HG03558 (cell line): ENCODE measurements at regions not wholly inside any gene's neighbourhood (a gene's known extent, or its start where the extent isn't known, plus 50 kb on each side); places are given as distances from the start of the nearest gene placed in this dataset.
"Not testable (repeated sequence)": the region's sequence is repeated elsewhere in the genome, so short reads cannot be mapped to it uniquely, and the experiment has no call there.

Experiments used
- ATAC-seq: cut with Tn5 transposase; IDR thresholded peaks from one replicate; pipeline ENCODE4 v1.9.1; 2021; ENCODE audit warnings: moderate number of reproducible peaks; ENCODE audit not compliant: unreplicated experiment; ENCODE audit errors: extremely low read depth

GRCh38 chr2:111542120-111542774, 341.7 kb downstream of the ANAPC1 start:
- not testable (repeated sequence) for ATAC-seq

DNA sequence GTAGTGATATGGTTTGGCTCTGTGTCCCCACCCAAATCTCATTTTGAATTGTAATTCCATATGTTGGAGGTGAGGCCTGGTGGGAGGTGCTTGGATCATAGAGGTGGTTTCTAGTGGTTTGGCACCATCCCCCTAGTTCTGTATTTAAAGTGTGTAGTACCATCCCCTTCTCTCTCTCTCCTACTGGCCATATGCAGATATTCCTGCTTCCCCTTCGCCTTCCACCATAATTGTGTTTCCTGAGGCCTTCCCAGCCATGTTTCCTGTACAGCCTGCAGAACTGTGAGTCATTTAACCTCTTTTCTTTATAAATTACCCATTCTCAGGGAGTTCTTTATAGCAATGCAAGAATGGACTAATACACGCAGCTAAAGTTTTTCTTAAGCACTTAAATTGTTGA, 340.0 kb downstream of the ANAPC1 start:
- ATAC-seq: not testable (repeated sequence)

DNA sequence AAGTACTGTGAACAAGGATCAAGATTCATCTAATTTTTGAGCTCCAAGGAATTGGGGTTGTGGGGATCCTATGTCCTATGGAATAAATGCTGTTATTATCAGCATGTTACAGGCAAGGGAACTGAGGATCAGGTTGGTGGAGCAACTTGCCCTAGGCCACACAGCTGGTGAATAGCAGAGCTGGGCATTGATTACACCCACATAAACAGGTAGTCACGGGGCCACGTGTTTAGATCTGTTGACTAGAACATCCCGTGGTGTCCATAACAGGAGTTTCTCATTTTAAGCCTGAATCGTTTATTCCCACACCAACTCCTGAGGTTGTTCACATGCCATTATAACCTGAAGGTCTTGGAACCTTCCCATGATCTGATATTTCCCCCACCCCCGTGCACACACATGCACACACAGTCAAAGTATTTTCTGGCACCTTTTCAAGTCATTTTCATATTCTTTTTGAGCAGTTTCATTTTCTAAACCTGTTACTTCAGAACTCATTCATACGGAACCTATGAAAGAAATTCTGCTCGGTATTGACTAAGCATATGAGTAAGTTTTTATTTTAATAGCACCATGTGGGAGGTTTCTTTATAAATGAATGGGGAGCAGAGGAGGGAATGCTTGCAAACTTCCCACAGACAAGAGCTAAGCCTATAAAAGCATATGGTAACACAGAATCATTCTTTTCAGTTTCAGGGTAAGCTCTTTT, 338.1 kb downstream of the ANAPC1 start:
- not testable (repeated sequence) for ATAC-seq

GRCh38 chr2:111546578-111546977, 337.4 kb downstream of the ANAPC1 start:
- not testable (repeated sequence) for ATAC-seq

DNA sequence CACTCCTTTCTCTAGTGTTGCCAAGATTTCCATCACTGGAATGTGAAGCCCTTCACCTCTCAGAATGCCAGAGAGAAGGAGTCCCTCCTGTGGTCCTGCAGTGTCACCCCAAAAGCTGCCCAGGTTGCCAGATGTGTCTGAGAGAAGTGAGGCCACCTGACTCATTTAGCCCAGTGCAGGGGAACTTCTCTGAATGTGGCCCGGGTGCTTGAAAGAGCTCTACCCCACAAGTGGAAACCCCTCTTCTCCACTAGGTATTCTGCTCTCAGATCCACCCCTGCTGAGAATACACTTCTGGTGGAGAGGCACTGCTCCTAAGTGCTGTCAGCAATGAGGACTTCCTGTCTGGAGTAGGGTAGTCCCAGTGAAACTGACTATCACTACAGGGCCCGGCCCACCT, 334.8 kb downstream of the ANAPC1 start:
- not testable (repeated sequence) for ATAC-seq

- ATAC-seq: not testable (repeated sequence)
These were observed 332.6 kb downstream of the ANAPC1 start for GRCh38 chr2:111551428-111551827.

DNA sequence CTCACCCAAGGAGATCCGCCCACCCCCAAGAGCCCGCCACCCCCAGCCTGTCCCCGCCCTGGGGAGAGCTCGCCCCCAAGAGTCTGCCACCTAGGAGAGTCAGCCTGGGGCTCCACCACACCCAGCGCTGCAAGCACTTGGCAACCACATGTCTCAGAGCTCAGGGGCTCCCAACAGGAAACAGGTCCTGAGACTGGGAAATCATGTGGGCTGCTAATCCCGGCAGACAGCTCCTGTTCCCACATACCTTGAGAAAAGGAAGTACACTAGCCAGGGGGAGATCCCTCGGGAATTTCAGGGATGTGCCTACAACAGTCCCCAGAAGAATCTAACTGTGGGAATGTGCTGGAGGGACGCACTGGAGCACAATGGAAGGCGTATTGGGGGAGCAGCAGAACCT, 331.4 kb downstream of the ANAPC1 start:
- ATAC-seq: not testable (repeated sequence)

DNA sequence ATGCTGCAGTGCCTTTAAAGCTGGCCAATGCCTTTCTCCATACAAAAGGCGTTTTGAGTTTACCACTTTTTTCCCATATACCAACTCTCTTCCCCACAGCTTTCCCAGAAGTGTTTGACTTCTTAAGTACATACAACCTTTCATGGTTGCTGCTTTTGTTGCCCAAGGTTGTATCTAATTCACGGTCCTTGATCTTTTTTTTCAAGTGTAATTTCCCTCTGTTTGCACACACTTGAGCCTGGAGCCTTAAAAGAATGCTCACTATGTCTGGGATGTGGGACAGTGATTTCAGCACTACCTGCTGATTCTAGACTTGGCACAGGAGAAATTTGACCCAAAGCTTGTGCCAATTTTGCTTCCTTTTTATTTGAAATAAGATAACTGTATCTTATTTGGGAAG, 324.7 kb downstream of the ANAPC1 start:
- not testable (repeated sequence) for ATAC-seq

- ATAC-seq: not testable (repeated sequence)
These were observed 324.2 kb downstream of the ANAPC1 start for GRCh38 chr2:111559814-111560213.

DNA sequence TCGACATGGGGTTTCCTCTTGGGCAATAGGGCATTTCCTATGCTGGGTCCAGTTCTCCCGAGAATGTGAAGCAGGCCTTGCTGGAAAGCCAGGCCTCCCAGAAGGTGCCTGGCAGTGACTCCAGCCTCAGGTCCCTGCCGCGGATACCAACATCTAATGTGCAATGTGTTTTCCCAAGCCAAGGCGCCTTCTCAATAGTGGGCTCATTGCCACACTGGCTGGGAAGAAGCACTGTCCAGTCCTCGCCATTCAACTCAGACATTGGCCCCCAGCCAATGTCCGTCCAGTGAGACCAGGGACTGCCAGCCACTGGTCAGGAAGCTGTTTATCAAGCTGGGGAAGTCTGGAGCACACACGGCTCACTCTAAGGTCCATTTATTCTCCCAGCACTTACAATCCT, 317.9 kb downstream of the ANAPC1 start:
- ATAC-seq: not testable (repeated sequence)

DNA sequence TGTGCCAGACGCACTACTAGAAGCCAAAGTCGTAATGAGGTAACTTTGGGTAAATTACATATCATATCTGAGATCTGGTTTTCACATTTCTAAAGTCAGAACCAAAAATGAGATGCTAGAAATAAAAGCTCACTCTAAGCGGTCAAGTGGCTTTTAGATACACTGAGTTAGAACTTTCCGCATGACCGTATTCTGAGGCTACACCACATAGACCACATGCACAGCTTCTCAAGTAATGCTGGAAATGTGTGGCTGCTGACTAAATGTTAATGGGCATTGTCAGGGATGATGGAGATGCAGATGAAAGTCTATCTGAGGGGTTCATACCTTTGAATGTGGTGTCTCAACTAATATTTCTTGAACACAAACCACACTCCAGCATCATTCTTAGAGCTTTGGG, 316.8 kb downstream of the ANAPC1 start:
- not testable (repeated sequence) for ATAC-seq

DNA sequence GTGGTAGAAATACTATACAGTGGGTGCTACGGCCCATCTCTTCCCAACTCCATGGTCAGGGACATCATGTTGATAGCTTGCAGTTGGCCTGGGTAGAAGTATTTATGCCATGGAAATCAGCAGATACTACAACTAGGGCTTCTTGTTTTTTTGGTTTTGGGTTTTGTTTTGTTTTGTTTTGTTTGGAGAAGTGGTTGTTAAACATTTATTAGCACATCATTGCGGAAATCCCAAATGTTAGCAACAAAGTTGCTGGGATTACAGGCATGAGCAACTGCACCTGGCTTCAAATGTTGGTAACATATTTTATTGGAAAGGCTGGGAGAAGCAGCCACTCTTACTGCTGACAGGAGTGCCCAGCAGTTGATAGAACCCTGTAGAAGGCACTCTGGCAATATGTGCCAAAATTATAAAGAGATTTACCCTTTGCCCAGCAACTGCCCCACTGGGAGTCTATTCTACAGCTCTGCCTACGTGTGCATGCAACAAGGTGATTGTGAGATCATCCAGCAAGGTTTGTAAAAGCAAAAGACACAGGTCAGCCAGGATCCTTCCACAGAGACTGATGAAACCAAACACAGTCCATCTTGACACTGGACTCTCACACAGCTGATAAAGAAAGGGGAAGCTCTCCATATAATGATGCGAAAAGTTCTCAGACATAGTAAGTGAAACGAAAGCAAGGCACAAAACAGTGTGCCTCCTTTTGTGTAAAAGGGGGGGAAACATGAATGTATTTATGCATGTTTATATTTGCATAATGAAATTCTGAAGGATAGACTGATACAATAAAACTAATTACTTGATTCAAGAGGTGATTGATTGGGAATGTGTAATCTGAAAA, 314.4 kb downstream of the ANAPC1 start:
- not testable (repeated sequence) for ATAC-seq

DNA sequence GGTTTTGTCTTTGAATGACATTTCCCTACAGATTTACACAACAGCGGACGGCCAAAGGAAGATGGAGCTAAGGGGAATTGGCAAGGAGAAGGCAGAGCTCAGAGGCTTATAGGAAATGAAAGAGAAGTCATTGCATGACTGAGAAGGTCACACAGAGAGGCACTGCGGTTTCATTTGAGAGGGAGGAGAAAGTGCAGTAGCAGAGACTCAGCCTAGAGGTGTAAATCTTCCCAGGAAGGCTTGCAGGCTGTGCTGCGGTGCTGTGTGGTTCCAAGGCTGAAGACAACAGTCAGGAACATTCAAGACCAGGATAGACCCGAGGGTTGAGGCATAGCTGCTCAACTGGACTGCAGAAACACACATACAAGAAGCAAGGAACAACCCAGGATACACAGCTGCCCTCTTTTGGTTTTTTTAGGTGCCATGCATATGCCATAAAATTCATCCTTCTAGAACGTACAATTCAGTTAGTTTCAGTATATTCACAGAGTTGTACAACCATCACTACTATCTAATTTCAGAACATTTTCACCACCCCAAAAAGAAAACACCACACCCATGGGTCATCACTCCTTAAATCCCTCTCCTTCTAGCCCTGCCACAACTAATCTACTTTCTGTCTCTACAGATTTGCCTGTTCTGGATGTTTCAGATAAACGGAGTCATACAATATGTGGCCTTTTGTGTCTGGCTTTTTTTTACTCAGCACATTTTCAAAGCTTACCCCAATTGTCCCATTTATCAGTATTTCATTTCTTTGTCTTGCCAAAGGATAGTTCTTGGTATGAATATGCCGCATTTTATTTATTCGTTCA, 313.5 kb downstream of the ANAPC1 start:
- ATAC-seq: not testable (repeated sequence)

DNA sequence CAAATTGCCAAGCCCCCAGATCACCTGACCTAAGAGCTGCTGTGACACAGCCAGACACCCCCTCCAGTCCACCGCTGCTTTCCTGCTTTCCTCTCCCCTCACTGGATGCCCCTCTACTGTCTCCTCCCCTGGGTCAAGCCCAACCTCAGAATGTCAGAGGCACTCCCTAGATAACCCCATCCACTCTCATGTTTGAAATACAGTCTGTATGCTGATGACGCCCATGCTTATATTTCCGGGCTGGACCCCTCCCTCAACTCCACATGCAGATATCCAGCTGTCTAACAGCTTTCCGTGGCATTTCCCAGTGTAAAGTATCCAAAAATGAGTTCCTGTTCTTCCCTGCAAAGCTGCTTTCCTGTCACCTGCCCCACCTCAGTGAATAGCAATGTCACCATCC, 309.2 kb downstream of the ANAPC1 start:
- not testable (repeated sequence) for ATAC-seq

DNA sequence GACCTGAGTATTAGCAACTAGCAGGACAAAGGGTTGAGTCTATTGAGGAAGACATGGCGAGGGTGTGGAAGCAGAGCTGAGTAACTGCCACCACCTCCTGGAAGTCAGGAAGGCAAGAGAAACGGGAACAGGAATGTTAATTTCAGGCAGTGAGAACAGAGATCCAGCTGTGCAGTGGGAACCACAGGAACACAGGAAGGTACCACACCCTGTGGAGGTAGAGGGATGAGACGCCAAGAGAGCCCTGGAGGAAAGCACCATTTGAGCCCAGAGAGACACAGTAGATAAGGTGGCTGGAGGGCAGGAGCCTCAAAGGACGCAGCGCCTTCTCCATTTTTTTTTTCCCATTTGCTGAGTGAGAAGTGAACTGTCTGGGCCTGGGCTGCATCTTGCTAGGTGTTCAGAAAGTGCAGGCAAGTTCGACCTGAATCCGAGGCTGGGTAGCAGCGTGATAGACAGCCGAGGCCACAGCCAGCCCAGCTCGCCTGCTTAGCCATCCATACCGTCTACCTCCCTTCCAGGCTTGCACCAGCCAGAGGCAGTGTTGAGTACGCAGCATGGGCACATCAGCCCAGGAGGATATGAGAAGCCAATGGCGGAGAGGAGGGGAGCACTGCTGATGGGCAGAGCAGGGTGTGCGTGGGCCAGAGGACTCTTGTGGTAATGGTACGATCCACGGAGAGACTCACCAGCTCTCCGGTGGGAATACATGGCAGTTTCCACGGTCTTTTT, 306.7 kb downstream of the ANAPC1 start:
- ATAC-seq: not testable (repeated sequence)

DNA sequence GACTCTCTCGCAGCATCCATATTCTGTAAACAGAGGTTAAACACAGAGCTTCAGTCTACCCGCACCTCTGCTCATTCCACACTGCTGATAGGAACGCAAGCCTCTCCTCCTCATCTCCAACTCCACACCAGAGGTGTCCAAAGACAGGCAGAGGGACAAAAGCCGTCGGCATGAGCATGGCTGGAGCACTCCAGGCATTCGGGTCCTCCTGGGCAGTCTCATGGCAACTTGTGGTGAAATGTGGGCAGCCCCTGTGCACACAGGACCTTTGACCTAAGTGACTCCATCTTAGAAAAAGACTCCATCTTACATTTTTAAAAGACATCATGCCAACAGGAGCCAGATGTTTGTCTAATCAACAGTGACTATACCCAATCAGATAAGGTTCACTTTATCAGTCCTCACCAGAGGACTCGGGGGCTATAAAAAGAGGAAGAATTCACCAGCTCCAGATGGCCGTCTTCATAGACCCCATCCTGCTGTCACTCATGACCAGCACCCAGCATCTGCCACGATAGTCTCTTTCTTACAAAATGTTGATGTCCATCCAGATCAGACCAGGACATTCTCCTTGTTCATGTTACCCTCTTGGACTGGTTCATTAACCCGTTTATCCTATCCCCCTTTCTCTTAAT, 304.4 kb downstream of the ANAPC1 start:
- not testable (repeated sequence) for ATAC-seq

- ATAC-seq: not testable (repeated sequence)
These were observed 303.4 kb downstream of the ANAPC1 start for GRCh38 chr2:111580616-111581015.

DNA sequence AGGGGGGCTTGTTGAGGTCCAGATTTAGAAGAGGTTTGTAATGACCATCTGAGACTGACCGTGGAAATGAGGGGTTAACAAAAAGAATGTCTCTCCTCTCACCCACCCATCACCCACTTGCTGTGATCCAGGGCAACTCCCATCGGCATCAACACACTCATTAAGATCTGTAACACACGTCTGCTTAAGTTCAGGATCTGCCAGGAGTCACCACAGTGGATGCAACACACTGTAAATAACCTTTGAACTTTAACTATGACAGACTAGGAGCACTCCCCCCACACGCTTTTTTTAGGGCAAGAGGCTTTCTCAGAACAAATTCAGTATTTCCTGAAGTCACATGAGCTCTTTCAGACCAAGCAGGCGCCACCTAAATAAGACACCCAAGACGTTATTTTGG, 301.9 kb downstream of the ANAPC1 start:
- ATAC-seq: not testable (repeated sequence)

GRCh38 chr2:111583480-111583879, 300.5 kb downstream of the ANAPC1 start:
- not testable (repeated sequence) for ATAC-seq
